Upper lobe of left lung (tissue), 6 donors: ENCODE measurements at regions not wholly inside any gene's neighbourhood (a gene's known extent, or its start where the extent isn't known, plus 50 kb on each side); places are given as distances from the start of the nearest gene placed in this dataset.

Experiments used
- ATAC-seq, 2 donors: fragments of 200-7000 bp; cut with Tn5 transposase; one replicate each; pipeline ENCODE4 v1.9.1; 2022; ENCODE audit warnings: mild to moderate bottlenecking in 2 of 2, moderate library complexity in 2 of 2; ENCODE audit not compliant: low FRiP score in 2 of 2
- DNase-seq, 2 donors: peaks; one replicate each; pipeline ENCODE4 v3.0.0-alpha.2; 2019 to 2020
- H3K27ac ChIP-seq, 4 donors: fragments of 200-600 bp; sonication (generic); one replicate each; pipeline ENCODE4 v1.5.1; 2016 to 2019
- H3K27me3 ChIP-seq, 4 donors: fragments of 200-600 bp; sonication (generic); one replicate each; pipeline ENCODE4 v1.5.1; 2017 to 2019
- H3K36me3 ChIP-seq, 4 donors: fragments of 200-600 bp; sonication (generic); one replicate each; pipeline ENCODE4 v1.5.1; 2016 to 2019
- H3K4me1 ChIP-seq, 4 donors: fragments of 200-600 bp; sonication (generic); one replicate each; pipeline ENCODE4 v1.5.1; 2018 to 2019
- H3K4me3 ChIP-seq, 4 donors: fragments of 200-600 bp; sonication (generic); one replicate each; pipeline ENCODE4 v1.5.1; 2017 to 2019; ENCODE audit warnings: mild to moderate bottlenecking in 2 of 4, moderate library complexity in 1 of 4
- H3K9me3 ChIP-seq, 4 donors: fragments of 200-600 bp; sonication (generic); one replicate each; pipeline ENCODE4 v1.5.1; 2018 to 2019
- CTCF ChIP-seq, 6 experiments: fragments of 450-650 bp in 4 of 6; fragments of 200-600 bp in 2 of 6; sonication (generic) in 2 of 6; IDR thresholded peaks; one replicate each; pipeline ENCODE4 v1.5.1; 2016 to 2019; ENCODE audit warnings: antibody characterized with exemption in 6 of 6
- EP300 ChIP-seq, 4 donors: sonication (generic); formaldehyde crosslinking; IDR thresholded peaks; one replicate each; pipeline ENCODE4 v1.5.1; 2017; ENCODE audit warnings: antibody characterized with exemption in 4 of 4, control low read depth in 2 of 4
- POLR2A ChIP-seq, 4 donors: fragments of 450-650 bp; IDR thresholded peaks; one replicate each; pipeline ENCODE4 v1.5.1; 2016 to 2017; ENCODE audit warnings: antibody characterized with exemption in 4 of 4, mild to moderate bottlenecking in 2 of 4
- POLR2AphosphoS5 ChIP-seq, 2 donors: sonication (generic); formaldehyde crosslinking; IDR thresholded peaks; one replicate each; pipeline ENCODE4 v1.5.1; 2017; ENCODE audit warnings: antibody characterized with exemption in 2 of 2
- WGBS, 2 donors: methylation state at CpG; one replicate each; pipeline ENCODE4 v1.1.5; 2017 to 2018; 5-methylcytosine and 5-hydroxymethylcytosine counted together
- donor health status: DM: no; HTN: no; CAD: no; lungs with moderate emphysema.
- donor health status: DM: no; HTN: yes; CAD: no; lungs with severe emphysema.

DNA sequence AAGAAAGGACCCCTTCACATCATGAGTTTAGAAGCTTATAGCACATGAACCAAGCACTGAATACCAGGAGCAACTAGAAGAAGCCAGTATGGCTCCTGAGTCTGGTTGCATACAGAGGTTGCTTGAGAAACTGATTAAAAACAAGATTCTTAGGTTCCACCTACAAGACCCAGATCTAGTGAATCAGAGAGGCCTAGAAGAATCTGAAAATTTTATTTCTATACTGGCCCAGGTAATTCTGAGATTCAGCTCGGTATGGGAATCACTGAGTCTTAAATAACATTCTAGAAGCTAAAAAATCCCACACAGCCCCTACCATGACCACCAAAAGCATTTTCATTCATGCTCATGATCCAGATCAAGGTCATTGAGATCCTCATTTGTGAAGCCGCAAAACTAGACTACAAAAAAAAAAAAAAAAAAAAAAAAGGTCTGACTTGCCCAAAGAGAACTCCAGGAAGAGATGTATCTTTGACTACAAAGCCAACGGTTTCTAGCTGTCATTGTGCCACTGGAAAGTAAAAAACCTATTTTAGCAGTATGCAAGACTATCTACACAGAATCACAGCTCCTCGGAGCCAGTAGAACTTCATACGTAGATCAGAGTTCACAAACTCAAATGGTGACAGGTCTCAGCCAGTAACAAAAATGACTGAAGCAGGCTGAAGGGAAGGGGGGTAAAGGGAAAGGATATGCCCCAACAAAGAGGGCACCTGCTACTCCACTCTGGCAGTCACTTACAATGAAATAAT is 168.4 kb upstream of the EGLN3 start:
- DNase-seq: no peak
- Histone ChIP-seq H3K9me3 (no peaks in the 10 kb centered on the region), H3K36me3 (no peaks in the 10 kb centered on the region), H3K27me3 (no peaks in the 10 kb centered on the region), H3K27ac (no peak overlapping the region), H3K4me3 (no peak overlapping the region), H3K4me1 (no peaks in the 10 kb centered on the region)
- WGBS, 2 donors: 90 to 93% methylated on average over 5 of the region's 5 CpGs
- ATAC-seq: no peak
- no peak for TF ChIP-seq EP300 (IDR thresholded peaks at IDR 0.05)
- no peak for TF ChIP-seq CTCF (IDR thresholded peaks at IDR 0.05)
- no peak for TF ChIP-seq POLR2A (IDR thresholded peaks at IDR 0.05)
- no peak for TF ChIP-seq POLR2AphosphoS5 (IDR thresholded peaks at IDR 0.05)

DNA sequence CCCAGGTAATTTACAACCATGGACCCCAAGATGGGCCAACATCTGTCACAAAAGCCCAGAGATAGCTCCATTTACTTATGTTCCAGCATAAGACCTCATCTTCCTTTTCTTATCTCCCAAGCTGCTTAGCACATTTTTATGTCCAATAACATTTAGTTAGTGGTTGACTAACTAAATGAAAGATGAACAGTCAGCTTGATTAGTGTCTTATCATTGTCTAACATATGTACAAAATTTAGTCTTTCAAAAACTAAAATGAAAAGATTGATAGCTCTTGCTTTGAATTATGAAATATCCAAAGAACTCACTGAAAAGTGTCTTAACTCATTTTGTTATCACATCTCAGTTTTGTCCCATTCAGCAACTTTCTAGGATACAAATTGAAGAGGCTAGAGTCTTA is 163.1 kb upstream of the EGLN3 start:
- TF ChIP-seq EP300 (IDR thresholded peaks at IDR 0.05): no peak
- no peak for TF ChIP-seq POLR2AphosphoS5 (IDR thresholded peaks at IDR 0.05)
- no peak for TF ChIP-seq POLR2A (IDR thresholded peaks at IDR 0.05)
- no peak for TF ChIP-seq CTCF (IDR thresholded peaks at IDR 0.05)
- Histone ChIP-seq H3K9me3 (no peaks in the 10 kb centered on the region), H3K4me1 (no peaks in the 10 kb centered on the region), H3K27ac (no peak overlapping the region), H3K4me3 (no peak overlapping the region), H3K27me3 (no peaks in the 10 kb centered on the region), H3K36me3 (no peaks in the 10 kb centered on the region)
- no peak for DNase-seq
- no peak for ATAC-seq

GRCh38 chr14:34113005-34113511 is 162.2 kb upstream of the EGLN3 start:
- no peak overlapping the region for H3K4me3 ChIP-seq
- TF ChIP-seq EP300 (IDR thresholded peaks at IDR 0.05) (no peak), CTCF (IDR thresholded peaks at IDR 0.05) (no peak), POLR2A (IDR thresholded peaks at IDR 0.05) (no peak), POLR2AphosphoS5 (IDR thresholded peaks at IDR 0.05) (no peak)
- no peaks in the 10 kb centered on the region for H3K27me3 ChIP-seq
- ATAC-seq: no peak
- no peaks in the 10 kb centered on the region for H3K9me3 ChIP-seq
- no peak overlapping the region for H3K27ac ChIP-seq
- no peaks in the 10 kb centered on the region for H3K4me1 ChIP-seq
- WGBS, 2 donors: 62 to 72% methylated on average over 5 of the region's 5 CpGs
- no peaks in the 10 kb centered on the region for H3K36me3 ChIP-seq
- DNase-seq: no peak

DNA sequence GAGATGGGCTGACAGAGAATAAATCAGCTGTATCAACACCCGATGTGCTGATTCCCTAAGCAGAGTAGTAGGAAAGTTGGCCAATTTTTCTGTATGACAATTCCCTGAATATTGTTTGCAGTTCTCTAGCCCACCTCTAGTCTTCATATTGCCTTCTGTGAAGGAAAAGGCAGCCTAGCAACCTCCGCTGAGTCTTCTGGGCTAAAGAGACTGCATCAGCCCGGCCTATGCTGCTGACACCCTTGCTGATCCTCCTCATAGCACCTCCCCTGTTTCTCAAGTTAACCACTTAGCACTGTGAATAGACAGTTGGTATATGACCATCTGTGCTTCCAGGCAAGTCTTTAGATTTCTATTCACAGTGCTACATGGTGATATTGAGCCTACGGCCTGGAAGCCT is 161.1 kb upstream of the EGLN3 start:
- no peaks in the 10 kb centered on the region for H3K36me3 ChIP-seq
- no peaks in the 10 kb centered on the region for H3K27me3 ChIP-seq
- no peak overlapping the region for H3K4me3 ChIP-seq
- H3K27ac ChIP-seq: no peak overlapping the region
- ATAC-seq (no peak), DNase-seq (no peak)
- H3K4me1 ChIP-seq: no peaks in the 10 kb centered on the region
- TF ChIP-seq POLR2AphosphoS5 (IDR thresholded peaks at IDR 0.05): no peak
- no peak for TF ChIP-seq EP300 (IDR thresholded peaks at IDR 0.05)
- TF ChIP-seq POLR2A (IDR thresholded peaks at IDR 0.05): no peak
- TF ChIP-seq CTCF (IDR thresholded peaks at IDR 0.05): no peak
- H3K9me3 ChIP-seq: no peaks in the 10 kb centered on the region
- WGBS, 2 donors: 93 to 94% methylated on average over 4 of the region's 4 CpGs

DNA sequence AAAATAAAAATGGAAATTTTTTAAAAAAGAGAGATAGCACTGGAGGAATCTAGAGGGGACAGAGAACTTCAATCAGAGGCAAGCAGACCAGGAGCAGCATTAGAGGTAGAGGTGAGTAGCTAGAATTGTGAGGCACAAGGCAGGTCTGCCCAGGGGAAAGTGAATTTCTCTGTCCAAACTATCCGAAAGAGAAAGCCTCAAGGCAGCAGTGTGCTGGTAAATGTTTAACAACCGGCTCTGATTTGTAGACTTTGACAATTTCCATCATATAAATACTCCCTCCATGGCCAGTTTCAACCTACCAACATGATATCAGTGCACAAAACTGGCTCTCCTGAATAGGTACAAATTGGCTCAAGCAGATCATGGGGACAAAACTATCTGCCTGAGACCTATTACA is 160.6 kb upstream of the EGLN3 start:
- ATAC-seq (no peak), DNase-seq (no peak)
- no peaks in the 10 kb centered on the region for H3K4me1 ChIP-seq
- H3K4me3 ChIP-seq: no peak overlapping the region
- no peaks in the 10 kb centered on the region for H3K36me3 ChIP-seq
- WGBS, 2 donors: 77 to 90% methylated on average over 2 of the region's 2 CpGs
- H3K27ac ChIP-seq: no peak overlapping the region
- TF ChIP-seq CTCF (IDR thresholded peaks at IDR 0.05) (no peak), EP300 (IDR thresholded peaks at IDR 0.05) (no peak), POLR2AphosphoS5 (IDR thresholded peaks at IDR 0.05) (no peak), POLR2A (IDR thresholded peaks at IDR 0.05) (no peak)
- no peaks in the 10 kb centered on the region for H3K27me3 ChIP-seq
- no peaks in the 10 kb centered on the region for H3K9me3 ChIP-seq
